ENCODE measurements at regions not wholly inside any gene's neighbourhood (a gene's known extent, or its start where the extent isn't known, plus 50 kb on each side); places are given as distances from the start of the nearest gene placed in this dataset.

GRCh38 chr6:157761926-157762325 lies 61.1 kb upstream of the SNX9 start:
- DNase-seq (ENCODE audit: low read depth in 2 of 2) = no peak
- H3K4me3 ChIP-seq (replicated peaks in 1 of 2; ENCODE audit: low read depth in 2 of 2, low read length in 2 of 2) = no peak overlapping the region
- TF ChIP-seq CTCF (IDR thresholded peaks at IDR 0.05; ENCODE audit: low read depth, low read length) = no peak

- H3K4me3 ChIP-seq (replicated peaks in 1 of 2; ENCODE audit: low read depth in 2 of 2, low read length in 2 of 2) = no peak overlapping the region
- TF ChIP-seq CTCF (IDR thresholded peaks at IDR 0.05; ENCODE audit: low read depth, low read length) = peak; percentile 17
- DNase-seq (ENCODE audit: low read depth in 2 of 2) = peak in 1 of 2 donors; percentile 22
These were observed 60.4 kb upstream of the SNX9 start for GRCh38 chr6:157762636-157763035.

- no peak overlapping the region for H3K4me3 ChIP-seq (replicated peaks in 1 of 2; ENCODE audit: low read depth in 2 of 2, low read length in 2 of 2)
- TF ChIP-seq CTCF (IDR thresholded peaks at IDR 0.05; ENCODE audit: low read depth, low read length) = no peak
- peak; percentile 72 to 77 for DNase-seq (ENCODE audit: low read depth in 2 of 2)
These were observed 59.7 kb upstream of the SNX9 start for GRCh38 chr6:157763129-157763903.

- no peak overlapping the region for H3K4me3 ChIP-seq (replicated peaks in 1 of 2; ENCODE audit: low read depth in 2 of 2, low read length in 2 of 2)
- DNase-seq (ENCODE audit: low read depth in 2 of 2) = no peak
These were observed 59.2 kb upstream of the SNX9 start for GRCh38 chr6:157763904-157764177.

GRCh38 chr6:157764178-157765068 lies 58.6 kb upstream of the SNX9 start:
- no peak overlapping the region for H3K4me3 ChIP-seq (replicated peaks in 1 of 2; ENCODE audit: low read depth in 2 of 2, low read length in 2 of 2)
- peak; percentile 99 to 100 for DNase-seq (ENCODE audit: low read depth in 2 of 2)
- no peak for TF ChIP-seq CTCF (IDR thresholded peaks at IDR 0.05; ENCODE audit: low read depth, low read length)

More at GRCh38 chr6:157763904-157764177, 59.2 kb upstream of the SNX9 start:
- TF ChIP-seq CTCF (IDR thresholded peaks at IDR 0.05; ENCODE audit: low read depth, low read length) = no peak

- H3K4me3 ChIP-seq (replicated peaks in 1 of 2; ENCODE audit: low read depth in 2 of 2, low read length in 2 of 2) = no peak overlapping the region
- no peak for TF ChIP-seq CTCF (IDR thresholded peaks at IDR 0.05; ENCODE audit: low read depth, low read length)
- DNase-seq (ENCODE audit: low read depth in 2 of 2) = no peak
These were observed 55.9 kb upstream of the SNX9 start for GRCh38 chr6:157766901-157767774.
